KMS-11 (cell line): ENCODE measurements at regions not wholly inside any gene's neighbourhood (a gene's known extent, or its start where the extent isn't known, plus 50 kb on each side); places are given as distances from the start of the nearest gene placed in this dataset.

ENCODE experiments used
- H2AFZ ChIP-seq: fragments of 200-600 bp; sonication (generic); 2 replicates; pipeline ENCODE4 v1.6.1; 2016; ENCODE audit warnings: antibody characterized with exemption, mixed run types, low read depth
- H3K27ac ChIP-seq: fragments of 200-600 bp; sonication (generic); 2 replicates; pipeline ENCODE4 v1.6.1; 2016; ENCODE audit warnings: mild to moderate bottlenecking, mixed run types
- H3K27me3 ChIP-seq: fragments of 200-600 bp; sonication (generic); 2 replicates; pipeline ENCODE4 v1.6.1; 2017; ENCODE audit warnings: mild to moderate bottlenecking, low read depth, mixed run types, moderate library complexity; ENCODE audit not compliant: insufficient read depth
- H3K36me3 ChIP-seq: fragments of 200-600 bp; sonication (generic); 2 replicates; pipeline ENCODE4 v1.6.1; 2017; ENCODE audit warnings: mild to moderate bottlenecking, mixed run types; ENCODE audit not compliant: insufficient read depth
- H3K4me1 ChIP-seq: fragments of 200-600 bp; sonication (generic); 2 replicates; pipeline ENCODE4 v1.6.1; 2016; ENCODE audit warnings: mild to moderate bottlenecking, low read depth, mixed run types; ENCODE audit not compliant: poor library complexity, severe bottlenecking
- H3K4me2 ChIP-seq: fragments of 200-600 bp; sonication (generic); 2 replicates; pipeline ENCODE4 v1.7.0; 2016; ENCODE audit warnings: mild to moderate bottlenecking, mixed run types
- H3K4me3 ChIP-seq: fragments of 200-600 bp; sonication (generic); IDR thresholded peaks from 2 replicates; pipeline ENCODE4 v1.6.1; 2017; ENCODE audit warnings: low read depth, low read length, mixed read lengths; ENCODE audit not compliant: insufficient read depth
- H3K79me2 ChIP-seq: fragments of 200-600 bp; sonication (generic); 2 replicates; pipeline ENCODE4 v1.6.1; 2016; ENCODE audit warnings: low read depth, mixed run types; ENCODE audit not compliant: insufficient read depth
- H3K9ac ChIP-seq: fragments of 200-600 bp; sonication (generic); 2 replicates; pipeline ENCODE4 v1.6.1; 2016; ENCODE audit warnings: mild to moderate bottlenecking, mixed run types
- H4K20me1 ChIP-seq: fragments of 200-600 bp; sonication (generic); 2 replicates; pipeline ENCODE4 v1.6.1; 2016; ENCODE audit warnings: mild to moderate bottlenecking, mixed run types; ENCODE audit not compliant: insufficient read depth
- TF ChIP-seq, protein P1 (sequence below): fragments of 200-600 bp; sonication (generic); conservative IDR thresholded peaks from 2 replicates; pipeline ENCODE4 v1.6.1; 2017; ENCODE audit warnings: low read depth, mild to moderate bottlenecking, antibody characterized with exemption, low read length, moderate library complexity, mixed read lengths

DNA sequence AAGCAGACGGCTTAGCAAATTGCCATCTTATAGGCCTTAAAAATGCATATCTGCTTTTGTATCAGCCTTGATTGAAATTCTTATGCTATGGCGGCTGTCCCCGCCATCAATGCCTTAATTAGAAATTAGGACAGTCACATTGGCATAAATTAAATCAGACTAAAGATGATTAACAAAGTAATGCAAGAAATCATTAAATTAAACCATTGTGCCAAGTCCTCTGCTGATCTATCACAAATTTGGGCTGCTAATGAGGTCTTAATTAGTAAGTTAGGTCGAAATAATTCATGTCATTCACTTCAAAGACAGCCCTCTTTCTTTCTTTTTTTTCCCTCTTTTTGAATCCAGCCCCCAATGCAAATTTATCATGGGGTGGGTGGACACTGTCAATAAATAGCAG is 159.3 kb downstream of the MIAT start:
- no peaks in the 10 kb centered on the region for H3K4me1 ChIP-seq
- TF ChIP-seq, protein P1, sequence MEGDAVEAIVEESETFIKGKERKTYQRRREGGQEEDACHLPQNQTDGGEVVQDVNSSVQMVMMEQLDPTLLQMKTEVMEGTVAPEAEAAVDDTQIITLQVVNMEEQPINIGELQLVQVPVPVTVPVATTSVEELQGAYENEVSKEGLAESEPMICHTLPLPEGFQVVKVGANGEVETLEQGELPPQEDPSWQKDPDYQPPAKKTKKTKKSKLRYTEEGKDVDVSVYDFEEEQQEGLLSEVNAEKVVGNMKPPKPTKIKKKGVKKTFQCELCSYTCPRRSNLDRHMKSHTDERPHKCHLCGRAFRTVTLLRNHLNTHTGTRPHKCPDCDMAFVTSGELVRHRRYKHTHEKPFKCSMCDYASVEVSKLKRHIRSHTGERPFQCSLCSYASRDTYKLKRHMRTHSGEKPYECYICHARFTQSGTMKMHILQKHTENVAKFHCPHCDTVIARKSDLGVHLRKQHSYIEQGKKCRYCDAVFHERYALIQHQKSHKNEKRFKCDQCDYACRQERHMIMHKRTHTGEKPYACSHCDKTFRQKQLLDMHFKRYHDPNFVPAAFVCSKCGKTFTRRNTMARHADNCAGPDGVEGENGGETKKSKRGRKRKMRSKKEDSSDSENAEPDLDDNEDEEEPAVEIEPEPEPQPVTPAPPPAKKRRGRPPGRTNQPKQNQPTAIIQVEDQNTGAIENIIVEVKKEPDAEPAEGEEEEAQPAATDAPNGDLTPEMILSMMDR, result no peak

DNA sequence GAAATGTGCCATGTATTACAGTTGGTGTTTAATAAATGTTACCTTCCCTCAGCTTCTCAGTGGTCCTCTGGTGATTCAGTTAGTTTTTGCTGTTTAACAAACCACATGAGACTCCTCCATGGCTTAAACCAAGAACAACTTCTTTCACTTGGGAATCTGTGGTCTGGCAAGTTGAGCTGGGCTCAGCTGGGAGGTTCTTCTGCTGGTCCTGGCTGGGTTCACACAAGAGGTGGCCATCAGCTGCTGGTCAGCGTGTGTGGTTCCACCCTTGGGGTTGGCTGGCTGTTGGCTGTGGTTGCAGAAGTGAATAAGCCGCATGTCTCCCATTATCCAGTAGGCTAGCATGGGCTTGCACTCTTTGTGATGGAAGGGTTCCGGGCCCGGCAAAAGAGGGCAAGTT is 160.5 kb downstream of the MIAT start:
- H3K79me2 ChIP-seq, result no peaks in the 10 kb centered on the region
- no peak overlapping the region for H3K4me3 ChIP-seq
- no peak overlapping the region for H3K4me2 ChIP-seq
- no peaks in the 10 kb centered on the region for H3K4me1 ChIP-seq
- no peaks in the 10 kb centered on the region for H3K36me3 ChIP-seq
- H3K27ac ChIP-seq, result no peak overlapping the region
- no peak overlapping the region for H3K9ac ChIP-seq
- H3K27me3 ChIP-seq, result no peaks in the 10 kb centered on the region
- no peak overlapping the region for H2AFZ ChIP-seq
- TF ChIP-seq, protein P1, result no peak
- no peaks in the 10 kb centered on the region for H4K20me1 ChIP-seq

More for the DNA sequence above, 159.3 kb downstream of the MIAT start:
- H3K79me2 ChIP-seq, result no peaks in the 10 kb centered on the region
- H3K9ac ChIP-seq, result no peak overlapping the region
- H4K20me1 ChIP-seq, result no peaks in the 10 kb centered on the region
- H3K4me2 ChIP-seq, result no peak overlapping the region
- H3K27me3 ChIP-seq, result no peaks in the 10 kb centered on the region
- H3K4me3 ChIP-seq, result no peak overlapping the region
- H2AFZ ChIP-seq, result no peak overlapping the region
- no peak overlapping the region for H3K27ac ChIP-seq
- H3K36me3 ChIP-seq, result no peaks in the 10 kb centered on the region

DNA sequence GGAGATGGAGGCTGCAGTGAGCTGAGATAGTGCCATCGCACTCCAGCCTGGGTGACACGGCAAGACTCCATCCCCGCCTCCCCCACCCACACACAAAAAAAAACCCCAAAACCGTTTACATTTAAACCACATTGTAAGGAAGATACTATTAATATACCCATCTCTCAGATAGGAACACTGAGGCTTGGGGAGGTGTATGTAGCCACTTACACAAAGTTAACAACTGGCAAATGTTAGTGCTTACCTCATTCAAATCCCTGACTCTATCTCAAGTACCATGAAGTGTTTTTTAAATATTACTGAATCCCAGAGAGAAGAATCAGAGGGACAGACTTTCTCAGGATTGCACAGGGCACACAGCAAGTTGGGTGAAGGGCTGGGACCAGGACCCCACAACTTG is 164.5 kb downstream of the MIAT start:
- no peak overlapping the region for H2AFZ ChIP-seq
- no peak overlapping the region for H3K27ac ChIP-seq
- H3K4me2 ChIP-seq, result no peak overlapping the region
- no peak overlapping the region for H3K4me3 ChIP-seq
- H4K20me1 ChIP-seq, result no peaks in the 10 kb centered on the region
- peaks cover 7% of the 10 kb centered on the region for H3K4me1 ChIP-seq
- no peaks in the 10 kb centered on the region for H3K79me2 ChIP-seq
- H3K36me3 ChIP-seq, result no peaks in the 10 kb centered on the region
- no peak overlapping the region for H3K9ac ChIP-seq
- TF ChIP-seq, protein P1, result no peak
- H3K27me3 ChIP-seq, result no peaks in the 10 kb centered on the region

DNA sequence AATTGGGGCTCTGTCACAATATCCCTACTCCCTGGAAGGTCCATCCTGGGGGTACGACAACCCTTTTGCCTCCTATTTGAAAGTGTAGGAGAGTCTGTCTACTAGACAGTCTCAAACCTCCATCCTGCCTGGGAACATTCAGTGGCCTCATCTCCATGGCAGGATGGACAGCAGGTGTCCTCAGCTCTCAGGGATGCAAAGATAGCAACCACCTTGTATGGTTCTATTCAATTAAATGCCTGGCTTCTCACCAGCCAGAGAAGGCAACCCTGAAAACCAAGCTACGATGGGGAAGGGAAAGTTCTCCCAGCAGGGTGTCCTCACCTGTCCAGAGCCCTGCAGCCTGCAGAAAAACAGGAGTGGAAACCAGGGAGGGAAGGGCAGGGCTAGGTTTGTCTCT is 164.9 kb downstream of the MIAT start:
- Histone ChIP-seq H4K20me1 (no peaks in the 10 kb centered on the region), H3K4me1 (peaks cover 7% of the 10 kb centered on the region), H3K27ac (no peak overlapping the region), H3K4me3 (no peak overlapping the region), H3K79me2 (no peaks in the 10 kb centered on the region), H2AFZ (no peak overlapping the region), H3K9ac (no peak overlapping the region), H3K4me2 (no peak overlapping the region), H3K27me3 (no peaks in the 10 kb centered on the region), H3K36me3 (no peaks in the 10 kb centered on the region)
- TF ChIP-seq, protein P1, result no peak
